Duodenal mucosa (tissue), 2 donors: ENCODE measurements at regions not wholly inside any gene's neighbourhood (a gene's known extent, or its start where the extent isn't known, plus 50 kb on each side); places are given as distances from the start of the nearest gene placed in this dataset.

ENCODE experiments used
- H3K27ac ChIP-seq: one replicate; pipeline ENCODE4 v1.7.0; 2013; ENCODE audit warnings: low read depth, low read length
- H3K27me3 ChIP-seq, 2 donors: one replicate each; pipeline ENCODE4 v1.7.0; 2013; ENCODE audit warnings: low read length in 2 of 2, control low read depth in 1 of 2; ENCODE audit not compliant: insufficient read depth in 2 of 2, control insufficient read depth in 1 of 2
- H3K36me3 ChIP-seq, 2 donors: one replicate each; pipeline ENCODE4 v1.7.0; 2013; ENCODE audit warnings: low read length in 2 of 2, control low read depth in 1 of 2; ENCODE audit not compliant: insufficient read depth in 2 of 2, control insufficient read depth in 1 of 2
- H3K4me1 ChIP-seq, 2 donors: one replicate each; pipeline ENCODE4 v1.7.0; 2013; ENCODE audit warnings: low read length in 2 of 2, control low read depth in 1 of 2; ENCODE audit not compliant: insufficient read depth in 2 of 2, control insufficient read depth in 1 of 2
- H3K4me3 ChIP-seq, 2 donors: one replicate each; pipeline ENCODE4 v1.7.0; 2013; ENCODE audit warnings: low read length in 2 of 2, low read depth in 1 of 2
- H3K9ac ChIP-seq, 2 donors: one replicate each; pipeline ENCODE4 v1.7.0; 2013; ENCODE audit warnings: low read length in 2 of 2, low read depth in 1 of 2
- H3K9me3 ChIP-seq, 2 donors: one replicate each; pipeline ENCODE4 v1.7.0; 2013; ENCODE audit warnings: low read length in 2 of 2, control low read depth in 1 of 2; ENCODE audit not compliant: control insufficient read depth in 1 of 2

DNA sequence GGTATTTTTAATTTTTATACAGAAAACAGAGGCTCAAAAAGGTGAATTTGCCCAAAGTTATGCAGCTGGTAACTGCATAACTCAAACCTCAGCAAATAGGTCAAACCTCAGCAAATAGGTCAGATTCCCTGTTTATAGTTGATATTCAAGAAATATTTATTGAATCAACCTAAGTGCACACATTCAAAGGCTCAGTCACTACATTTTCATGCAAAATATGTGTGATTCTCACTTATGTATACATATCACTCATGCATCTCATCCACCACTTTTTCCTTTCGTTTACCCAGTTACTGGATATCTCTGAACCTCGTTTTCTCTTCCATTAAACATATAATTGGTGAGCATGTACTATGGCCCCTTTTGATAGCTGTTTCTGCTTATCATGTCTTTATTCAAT, 158.3 kb upstream of the C1orf21 start:
- no peaks in the 10 kb centered on the region for H3K36me3 ChIP-seq
- no peaks in the 10 kb centered on the region for H3K4me1 ChIP-seq
- no peaks in the 10 kb centered on the region for H3K9me3 ChIP-seq
- no peak overlapping the region for H3K4me3 ChIP-seq
- H3K27me3 ChIP-seq = no peaks in the 10 kb centered on the region
- no peak overlapping the region for H3K9ac ChIP-seq
- H3K27ac ChIP-seq = no peak overlapping the region

DNA sequence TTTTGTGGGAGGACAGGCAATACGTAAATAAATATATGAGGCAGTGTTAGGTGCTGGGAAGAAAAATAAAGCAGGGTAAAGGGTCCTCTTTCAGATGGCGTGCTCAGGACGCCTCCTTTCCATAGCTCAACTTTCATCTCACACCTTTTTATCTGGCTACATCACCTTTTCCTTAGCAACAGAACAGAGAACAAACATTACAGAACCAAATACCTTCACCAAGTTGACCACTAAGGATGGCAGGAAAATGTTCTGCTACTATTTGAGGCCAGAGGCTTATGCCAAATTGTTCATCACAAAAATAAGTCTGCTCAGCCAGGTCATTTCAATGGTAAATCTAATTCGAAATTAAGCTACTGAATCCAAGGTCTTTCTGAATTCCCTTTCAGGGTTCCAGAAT, 149.2 kb upstream of the C1orf21 start:
- no peak overlapping the region for H3K4me3 ChIP-seq
- H3K4me1 ChIP-seq = peaks cover under 1 to 6% of the 10 kb centered on the region in 2 donors
- H3K9me3 ChIP-seq = no peaks in the 10 kb centered on the region
- no peak overlapping the region for H3K9ac ChIP-seq
- H3K27ac ChIP-seq = no peak overlapping the region
- no peaks in the 10 kb centered on the region for H3K27me3 ChIP-seq
- H3K36me3 ChIP-seq = no peaks in the 10 kb centered on the region

DNA sequence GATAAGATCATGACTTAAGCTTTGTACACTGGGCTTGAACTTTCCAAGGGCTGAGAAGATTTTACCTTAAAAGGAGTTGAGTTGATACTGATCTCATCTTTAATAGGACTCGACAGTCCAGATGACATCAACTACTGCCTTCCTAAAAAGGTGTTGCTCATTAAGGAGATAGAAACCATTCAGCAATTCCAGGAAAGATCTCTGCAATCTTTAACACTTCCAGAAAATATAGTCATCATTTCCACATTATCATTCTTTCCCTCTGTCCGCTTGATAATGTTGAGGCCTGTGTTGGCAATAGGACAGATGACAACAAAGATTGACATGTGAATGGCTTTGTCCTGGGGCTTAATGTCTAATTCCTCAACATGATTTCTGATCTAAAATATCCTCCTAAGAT, 145.4 kb upstream of the C1orf21 start:
- Histone ChIP-seq H3K4me3 (no peak overlapping the region), H3K27me3 (no peaks in the 10 kb centered on the region), H3K9ac (no peak overlapping the region), H3K27ac (no peak overlapping the region), H3K9me3 (no peaks in the 10 kb centered on the region), H3K36me3 (no peaks in the 10 kb centered on the region), H3K4me1 (peaks cover 10 to 11% of the 10 kb centered on the region in 2 donors)

DNA sequence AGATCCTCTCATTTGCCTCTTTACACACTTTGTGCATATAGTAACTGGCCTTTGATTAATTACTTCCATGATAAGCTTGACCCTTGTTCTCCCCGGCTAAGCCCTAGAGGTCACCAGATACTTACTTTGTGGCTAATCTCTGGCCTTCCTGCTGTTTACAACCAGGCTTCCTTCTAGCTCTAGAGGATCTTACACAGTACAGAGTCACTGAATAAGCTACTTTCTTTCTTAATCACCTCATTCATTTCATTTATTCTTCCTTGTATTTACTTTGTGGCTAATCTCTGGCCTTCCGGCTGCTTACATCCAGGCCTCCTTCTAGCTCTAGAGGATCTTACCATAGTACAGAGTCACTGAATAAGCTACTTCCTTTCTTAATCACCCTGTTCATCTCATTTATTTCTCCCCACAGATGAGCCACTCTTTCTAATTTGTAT, 144.3 kb upstream of the C1orf21 start:
- H3K9ac ChIP-seq = no peak overlapping the region
- no peaks in the 10 kb centered on the region for H3K9me3 ChIP-seq
- H3K4me1 ChIP-seq = peaks cover 10 to 11% of the 10 kb centered on the region in 2 donors
- no peaks in the 10 kb centered on the region for H3K36me3 ChIP-seq
- H3K27me3 ChIP-seq = no peaks in the 10 kb centered on the region
- H3K4me3 ChIP-seq = no peak overlapping the region
- H3K27ac ChIP-seq = no peak overlapping the region

DNA sequence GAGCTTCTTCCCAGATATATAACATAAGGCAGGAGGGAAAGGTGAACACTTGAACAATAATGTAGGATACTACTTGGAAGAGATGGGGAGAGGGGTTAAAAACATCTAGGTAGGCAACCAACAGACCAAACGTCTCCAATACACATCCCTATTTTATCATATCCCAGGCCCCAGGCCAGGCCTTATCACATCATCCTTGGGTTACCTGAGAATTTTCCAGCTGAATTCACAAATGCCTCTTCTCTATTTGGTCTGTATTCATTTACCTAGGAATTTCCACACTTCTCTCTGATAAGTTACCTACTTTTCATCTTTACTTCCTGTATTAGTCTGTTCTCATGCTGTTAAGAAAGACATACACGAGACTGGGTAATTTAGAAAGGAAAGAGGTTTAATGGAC, 141.9 kb upstream of the C1orf21 start:
- peaks cover 10 to 11% of the 10 kb centered on the region in 2 donors for H3K4me1 ChIP-seq
- H3K9me3 ChIP-seq = no peaks in the 10 kb centered on the region
- H3K9ac ChIP-seq = no peak overlapping the region
- H3K27me3 ChIP-seq = no peaks in the 10 kb centered on the region
- H3K4me3 ChIP-seq = no peak overlapping the region
- no peaks in the 10 kb centered on the region for H3K36me3 ChIP-seq
- H3K27ac ChIP-seq = no peak overlapping the region

DNA sequence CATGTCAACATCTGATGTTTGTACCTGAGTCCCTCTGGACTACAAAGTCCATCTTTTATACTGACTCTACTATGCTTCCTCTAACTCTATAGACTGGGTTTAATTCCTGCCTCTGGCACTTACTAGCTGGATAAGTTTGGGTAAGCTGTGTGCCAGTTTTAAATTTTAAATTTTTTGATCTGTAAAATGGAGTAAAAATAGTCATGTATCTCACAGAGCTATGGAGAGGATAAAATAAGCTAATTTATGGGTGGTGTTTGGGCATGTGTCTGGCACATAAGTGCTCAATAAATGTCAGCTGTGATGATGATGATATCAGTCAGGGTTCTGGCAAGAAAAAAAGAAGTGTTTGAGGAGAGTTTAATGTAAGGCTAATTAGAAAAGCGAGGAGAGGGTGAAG, 139.2 kb upstream of the C1orf21 start:
- no peak overlapping the region for H3K27ac ChIP-seq
- H3K4me3 ChIP-seq = no peak overlapping the region
- peaks cover 4 to 8% of the 10 kb centered on the region in 2 donors for H3K4me1 ChIP-seq
- H3K36me3 ChIP-seq = no peaks in the 10 kb centered on the region
- H3K9ac ChIP-seq = no peak overlapping the region
- H3K9me3 ChIP-seq = no peaks in the 10 kb centered on the region
- no peaks in the 10 kb centered on the region for H3K27me3 ChIP-seq

DNA sequence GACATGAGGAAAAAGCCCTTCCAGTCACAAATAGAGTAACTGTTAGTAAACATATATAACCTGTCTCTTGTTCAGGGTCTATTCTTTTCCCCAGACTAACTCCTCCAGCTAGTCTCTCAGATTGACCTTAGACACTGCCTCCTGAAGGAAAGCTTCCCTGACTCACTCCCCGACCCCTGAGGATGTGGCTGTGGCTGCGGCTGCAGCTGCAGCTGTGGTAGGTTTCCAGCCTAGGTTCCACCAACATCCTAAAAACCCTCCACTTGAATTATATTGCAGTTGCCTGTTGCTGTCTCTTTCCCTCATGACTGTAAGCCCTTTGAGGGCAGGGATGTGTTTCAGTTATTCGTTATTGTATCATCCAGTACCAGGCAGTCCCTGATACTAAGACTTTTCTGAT, 132.9 kb upstream of the C1orf21 start:
- no peaks in the 10 kb centered on the region for H3K27me3 ChIP-seq
- H3K9me3 ChIP-seq = no peaks in the 10 kb centered on the region
- no peak overlapping the region for H3K27ac ChIP-seq
- no peaks in the 10 kb centered on the region for H3K36me3 ChIP-seq
- H3K9ac ChIP-seq = no peak overlapping the region
- H3K4me3 ChIP-seq = no peak overlapping the region
- no peaks in the 10 kb centered on the region for H3K4me1 ChIP-seq

DNA sequence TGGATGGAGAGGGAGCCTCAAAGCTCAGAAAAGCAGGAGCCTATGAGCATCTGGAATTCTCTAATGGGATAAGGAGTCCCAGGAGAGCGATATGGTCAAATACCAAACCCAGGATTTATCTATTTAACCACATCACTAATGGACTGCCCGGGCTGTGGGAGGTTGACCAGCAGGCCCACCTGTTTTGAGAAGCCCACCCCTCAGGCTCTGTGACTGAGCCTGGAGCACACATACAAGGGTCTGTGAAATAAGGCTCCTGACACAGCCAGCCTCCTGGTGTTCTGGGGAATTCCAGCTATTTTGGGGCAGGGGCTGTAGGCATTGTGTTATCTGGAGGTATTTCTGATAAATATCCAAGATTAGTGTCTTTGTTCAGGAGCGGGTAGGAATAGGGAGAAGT, 132.0 kb upstream of the C1orf21 start:
- no peak overlapping the region for H3K4me3 ChIP-seq
- H3K4me1 ChIP-seq = no peaks in the 10 kb centered on the region
- no peaks in the 10 kb centered on the region for H3K36me3 ChIP-seq
- H3K9me3 ChIP-seq = no peaks in the 10 kb centered on the region
- no peak overlapping the region for H3K27ac ChIP-seq
- H3K9ac ChIP-seq = no peak overlapping the region
- H3K27me3 ChIP-seq = no peaks in the 10 kb centered on the region

DNA sequence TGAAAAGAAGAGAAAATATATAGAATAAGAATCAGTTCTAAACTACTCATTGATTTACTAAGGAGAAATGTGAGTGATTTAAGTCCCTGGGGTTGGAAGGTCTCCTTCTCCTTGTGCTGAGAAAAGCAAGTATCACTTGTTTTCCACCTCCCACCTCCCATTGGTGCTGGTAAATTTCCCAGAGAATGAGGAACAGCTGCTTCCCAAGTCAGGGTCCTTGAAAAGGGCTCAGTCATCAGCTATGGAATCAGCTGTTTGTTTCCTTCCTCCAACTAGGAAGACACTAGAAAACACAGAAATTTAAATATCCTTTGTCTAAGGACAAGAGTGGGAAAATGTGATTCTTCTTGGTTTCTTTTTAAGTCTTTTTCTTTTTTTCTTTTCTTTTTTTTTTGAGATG, 131.3 kb upstream of the C1orf21 start:
- Histone ChIP-seq H3K27me3 (no peaks in the 10 kb centered on the region), H3K4me1 (no peaks in the 10 kb centered on the region), H3K27ac (no peak overlapping the region), H3K4me3 (no peak overlapping the region), H3K9ac (no peak overlapping the region), H3K9me3 (no peaks in the 10 kb centered on the region), H3K36me3 (no peaks in the 10 kb centered on the region)

DNA sequence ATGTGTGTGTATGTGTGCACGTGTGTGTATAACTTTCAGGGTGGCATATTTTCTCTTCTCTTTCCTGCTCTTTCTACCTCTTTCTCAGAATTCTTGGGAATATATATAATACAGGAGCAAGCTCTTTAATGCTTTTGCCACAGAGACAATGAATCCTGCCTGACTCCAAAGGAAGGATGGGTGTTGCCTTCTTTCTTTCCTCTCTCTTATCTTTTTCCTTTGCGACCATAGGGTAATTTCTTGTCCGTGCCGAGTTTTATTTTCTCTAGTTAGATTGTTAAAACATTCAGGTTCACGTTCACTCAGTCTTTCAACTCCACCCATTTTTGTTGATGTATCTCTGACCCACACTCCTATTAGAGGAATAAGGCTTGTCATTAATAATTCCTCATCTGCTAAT, 129.0 kb upstream of the C1orf21 start:
- H3K9ac ChIP-seq = no peak overlapping the region
- H3K27ac ChIP-seq = no peak overlapping the region
- H3K4me3 ChIP-seq = no peak overlapping the region
- peaks cover 0 to 4% of the 10 kb centered on the region in 2 donors for H3K4me1 ChIP-seq
- no peaks in the 10 kb centered on the region for H3K9me3 ChIP-seq
- no peaks in the 10 kb centered on the region for H3K27me3 ChIP-seq
- H3K36me3 ChIP-seq = no peaks in the 10 kb centered on the region

DNA sequence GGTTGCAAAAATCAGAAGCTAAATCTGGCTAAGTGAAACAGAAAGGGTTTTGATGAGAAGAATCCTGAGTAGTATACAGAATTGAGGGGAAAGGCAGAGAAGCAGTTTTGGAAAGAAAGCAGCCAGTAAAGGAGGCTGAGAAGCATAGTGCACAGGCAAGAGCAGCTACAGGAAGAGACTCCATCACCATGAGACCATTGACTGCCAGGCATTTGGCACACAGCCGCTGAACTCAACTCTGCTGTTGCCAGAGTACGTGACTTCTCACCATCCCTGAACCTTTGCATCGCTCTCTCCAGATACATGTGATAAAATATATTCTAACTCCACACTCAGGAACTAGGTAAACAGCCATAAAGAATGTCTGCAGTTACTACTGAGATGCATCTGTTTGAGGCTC, 128.3 kb upstream of the C1orf21 start:
- Histone ChIP-seq H3K27ac (no peak overlapping the region), H3K27me3 (no peaks in the 10 kb centered on the region), H3K36me3 (no peaks in the 10 kb centered on the region), H3K4me3 (no peak overlapping the region), H3K9me3 (no peaks in the 10 kb centered on the region), H3K4me1 (peaks cover 0 to 4% of the 10 kb centered on the region in 2 donors), H3K9ac (no peak overlapping the region)
